GM12891 (cell line): ENCODE measurements at regions not wholly inside any gene's neighbourhood (a gene's known extent, or its start where the extent isn't known, plus 50 kb on each side); places are given as distances from the start of the nearest gene placed in this dataset.

Source experiments
- PAX5 ChIP-seq: IDR thresholded peaks from 2 replicates; pipeline ENCODE4 v1.6.1; 2011; ENCODE audit warnings: low read length, moderate library complexity, mild to moderate bottlenecking; ENCODE audit not compliant: insufficient read depth, severe bottlenecking
- POLR2A ChIP-seq: IDR thresholded peaks from 2 replicates; pipeline ENCODE4 v1.6.1; 2011; ENCODE audit warnings: low read depth, low read length, control low read depth
- POLR2AphosphoS5 ChIP-seq: IDR thresholded peaks from 2 replicates; pipeline ENCODE4 v1.6.1; 2011; ENCODE audit warnings: low read depth, low read length, control low read depth
- SPI1 ChIP-seq: IDR thresholded peaks from 2 replicates; pipeline ENCODE4 v1.6.1; 2011; ENCODE audit warnings: low read depth, low read length, control low read depth
- TAF1 ChIP-seq: IDR thresholded peaks from 2 replicates; pipeline ENCODE4 v1.6.1; 2011; ENCODE audit warnings: low read depth, low read length, control low read depth

DNA sequence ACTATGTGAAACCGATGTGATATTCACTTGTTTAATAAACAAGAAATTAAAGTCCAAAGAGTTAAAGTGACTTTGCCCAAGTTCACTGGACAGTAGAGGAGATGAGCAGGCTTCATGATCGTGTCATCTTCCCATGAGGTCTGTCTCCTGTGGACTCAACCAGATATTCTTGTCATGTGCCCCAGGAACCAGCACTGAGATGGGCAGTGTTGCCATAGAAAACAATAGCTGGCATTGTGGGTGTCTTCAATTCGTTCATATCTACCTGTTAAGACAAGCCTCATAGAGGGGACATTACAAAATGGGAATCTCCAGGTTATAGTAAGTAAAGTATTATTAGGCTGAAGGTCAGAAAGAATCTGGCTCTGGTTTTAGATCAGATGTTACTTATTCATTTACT is 184.8 kb upstream of the BCL6 start:
- TF ChIP-seq POLR2AphosphoS5 (no peak), POLR2A (no peak), TAF1 (no peak), SPI1 (no peak), PAX5 (no peak)
